ENCODE measurements at regions not wholly inside any gene's neighbourhood (a gene's known extent, or its start where the extent isn't known, plus 50 kb on each side); places are given as distances from the start of the nearest gene placed in this dataset.

DNA sequence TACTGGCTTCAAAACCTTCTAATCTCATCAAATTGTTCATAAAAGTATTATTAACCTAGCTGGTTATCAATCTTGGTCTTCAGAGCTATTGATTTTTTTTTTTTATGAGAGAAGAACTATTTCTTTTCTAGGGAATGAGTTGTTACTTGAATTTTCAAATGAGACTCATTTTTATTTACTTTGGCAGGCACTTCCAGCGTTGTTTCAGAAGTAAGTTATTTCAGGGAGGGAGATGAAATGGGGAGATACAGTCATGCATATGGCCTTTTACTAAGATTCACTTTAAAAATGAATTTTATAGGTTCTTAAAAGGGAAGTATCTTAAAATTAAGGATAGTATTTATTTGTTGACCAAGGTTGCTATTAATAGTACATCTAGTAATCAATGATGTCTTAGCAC, 129.6 kb downstream of the IZUMO3 start:
- Histone ChIP-seq H3K4me3 (no peak overlapping the region), H3K36me3 (no peaks in the 10 kb centered on the region), H3K4me1 (no peaks in the 10 kb centered on the region), H3K9me3 (no peaks in the 10 kb centered on the region), H3K27me3 (no peaks in the 10 kb centered on the region), H3K27ac (replicated peaks in 1 of 4) (no peak overlapping the region)
- intact Hi-C loops (cut with DNase I): no loop called here
- 75% methylated on average over 1 of the region's 1 CpG for WGBS
- no peak for DNase-seq (ENCODE audit: extremely low spot score)
- TF ChIP-seq POLR2AphosphoS5 (IDR thresholded peaks at IDR 0.05) (no peak), POLR2A (IDR thresholded peaks at IDR 0.05; ENCODE audit: low read depth) (no peak), EP300 (IDR thresholded peaks at IDR 0.05) (no peak)
- TF ChIP-seq, protein P1, sequence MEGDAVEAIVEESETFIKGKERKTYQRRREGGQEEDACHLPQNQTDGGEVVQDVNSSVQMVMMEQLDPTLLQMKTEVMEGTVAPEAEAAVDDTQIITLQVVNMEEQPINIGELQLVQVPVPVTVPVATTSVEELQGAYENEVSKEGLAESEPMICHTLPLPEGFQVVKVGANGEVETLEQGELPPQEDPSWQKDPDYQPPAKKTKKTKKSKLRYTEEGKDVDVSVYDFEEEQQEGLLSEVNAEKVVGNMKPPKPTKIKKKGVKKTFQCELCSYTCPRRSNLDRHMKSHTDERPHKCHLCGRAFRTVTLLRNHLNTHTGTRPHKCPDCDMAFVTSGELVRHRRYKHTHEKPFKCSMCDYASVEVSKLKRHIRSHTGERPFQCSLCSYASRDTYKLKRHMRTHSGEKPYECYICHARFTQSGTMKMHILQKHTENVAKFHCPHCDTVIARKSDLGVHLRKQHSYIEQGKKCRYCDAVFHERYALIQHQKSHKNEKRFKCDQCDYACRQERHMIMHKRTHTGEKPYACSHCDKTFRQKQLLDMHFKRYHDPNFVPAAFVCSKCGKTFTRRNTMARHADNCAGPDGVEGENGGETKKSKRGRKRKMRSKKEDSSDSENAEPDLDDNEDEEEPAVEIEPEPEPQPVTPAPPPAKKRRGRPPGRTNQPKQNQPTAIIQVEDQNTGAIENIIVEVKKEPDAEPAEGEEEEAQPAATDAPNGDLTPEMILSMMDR (IDR thresholded peaks at IDR 0.05): no peak

DNA sequence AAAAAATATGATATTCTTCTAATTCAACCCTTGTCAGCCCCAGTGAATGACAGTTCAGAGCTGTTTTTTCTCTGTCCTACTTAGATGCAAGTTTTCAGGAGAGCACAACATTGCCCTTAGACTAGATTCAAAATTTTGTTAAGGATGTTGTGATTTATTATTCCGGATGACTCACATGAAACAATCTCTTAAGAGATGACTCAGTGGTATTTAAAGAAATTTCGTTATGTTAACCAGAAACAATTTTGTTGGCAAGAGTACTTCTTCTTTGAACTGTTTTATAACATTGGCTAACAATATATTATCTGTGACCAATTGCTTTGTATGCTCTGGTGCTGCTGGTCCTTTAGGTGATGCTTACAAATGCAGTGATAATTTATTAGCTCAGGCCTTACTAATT, 132.0 kb downstream of the IZUMO3 start:
- Histone ChIP-seq H3K9me3 (no peaks in the 10 kb centered on the region), H3K4me3 (no peak overlapping the region), H3K36me3 (no peaks in the 10 kb centered on the region), H3K27me3 (no peaks in the 10 kb centered on the region), H3K4me1 (no peaks in the 10 kb centered on the region), H3K27ac (replicated peaks in 1 of 4) (no peak overlapping the region)
- intact Hi-C loops (cut with DNase I): no loop called here
- no peak for TF ChIP-seq EP300 (IDR thresholded peaks at IDR 0.05)
- TF ChIP-seq POLR2A (IDR thresholded peaks at IDR 0.05; ENCODE audit: low read depth): no peak
- TF ChIP-seq POLR2AphosphoS5 (IDR thresholded peaks at IDR 0.05): no peak
- TF ChIP-seq, protein P1 (IDR thresholded peaks at IDR 0.05): no peak
- DNase-seq (ENCODE audit: extremely low spot score): no peak
- WGBS: 50% methylated on average over 2 of the region's 2 CpGs

DNA sequence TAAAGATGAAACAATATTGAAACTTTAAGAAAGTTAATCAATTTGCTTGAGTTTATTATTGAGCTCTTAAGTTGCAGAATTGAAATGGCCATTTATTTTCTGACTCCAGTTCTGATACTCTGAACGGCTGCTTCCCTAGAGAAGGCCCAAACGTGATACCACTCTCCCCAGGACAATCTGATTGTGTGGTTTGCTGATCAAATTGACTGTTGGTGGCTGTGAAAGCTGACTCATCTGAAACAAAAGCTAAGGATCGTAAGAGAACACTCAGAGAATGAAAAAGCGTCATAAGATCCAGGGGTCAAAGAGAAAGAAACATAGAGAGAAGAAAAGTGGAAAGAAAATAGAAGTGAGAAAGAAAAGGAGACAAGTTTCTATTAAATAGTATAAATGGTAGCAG, 147.2 kb downstream of the IZUMO3 start:
- peaks cover 0 to 4% (median 0%) of the 10 kb centered on the region in 4 donors for H3K9me3 ChIP-seq
- no peaks in the 10 kb centered on the region for H3K27me3 ChIP-seq
- H3K4me3 ChIP-seq: no peak overlapping the region
- DNase-seq (ENCODE audit: extremely low spot score): no peak
- no peak overlapping the region for H3K27ac ChIP-seq (replicated peaks in 1 of 4)
- intact Hi-C loops (cut with DNase I): no loop called here
- H3K4me1 ChIP-seq: no peaks in the 10 kb centered on the region
- no peaks in the 10 kb centered on the region for H3K36me3 ChIP-seq
- TF ChIP-seq POLR2A (IDR thresholded peaks at IDR 0.05; ENCODE audit: low read depth): no peak
- no peak for TF ChIP-seq POLR2AphosphoS5 (IDR thresholded peaks at IDR 0.05)
- WGBS: 66% methylated on average over 4 of the region's 4 CpGs

DNA sequence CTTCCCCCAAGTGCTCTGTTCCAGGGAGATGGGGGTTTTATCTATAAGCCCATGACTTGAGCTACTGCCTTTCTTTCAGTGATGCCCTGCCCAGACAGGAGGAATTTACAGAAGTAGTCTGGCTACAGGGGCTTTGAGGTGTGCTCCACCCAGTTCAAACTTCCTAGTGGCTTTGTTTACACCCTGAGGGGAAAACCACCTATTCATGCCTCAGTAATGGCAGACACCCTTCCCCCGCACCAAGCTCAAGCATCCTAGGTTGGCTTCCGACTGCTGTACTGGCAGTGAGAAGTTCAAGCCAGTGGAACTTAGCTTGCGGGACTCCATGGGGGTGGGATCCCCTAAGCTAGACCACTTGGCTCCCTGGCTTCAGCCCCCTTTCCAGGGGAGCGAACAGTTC, 154.6 kb downstream of the IZUMO3 start:
- no peak overlapping the region for H3K27ac ChIP-seq (replicated peaks in 1 of 4)
- H3K4me3 ChIP-seq: no peak overlapping the region
- no peaks in the 10 kb centered on the region for H3K9me3 ChIP-seq
- TF ChIP-seq POLR2A (IDR thresholded peaks at IDR 0.05; ENCODE audit: low read depth) (no peak), POLR2AphosphoS5 (IDR thresholded peaks at IDR 0.05) (no peak), EP300 (IDR thresholded peaks at IDR 0.05) (no peak)
- TF ChIP-seq, protein P1 (IDR thresholded peaks at IDR 0.05): no peak
- H3K4me1 ChIP-seq: no peaks in the 10 kb centered on the region
- DNase-seq (ENCODE audit: extremely low spot score): no peak
- intact Hi-C loops (cut with DNase I): no loop called here
- no peaks in the 10 kb centered on the region for H3K27me3 ChIP-seq
- H3K36me3 ChIP-seq: no peaks in the 10 kb centered on the region
- 93% methylated on average over 4 of the region's 4 CpGs for WGBS

DNA sequence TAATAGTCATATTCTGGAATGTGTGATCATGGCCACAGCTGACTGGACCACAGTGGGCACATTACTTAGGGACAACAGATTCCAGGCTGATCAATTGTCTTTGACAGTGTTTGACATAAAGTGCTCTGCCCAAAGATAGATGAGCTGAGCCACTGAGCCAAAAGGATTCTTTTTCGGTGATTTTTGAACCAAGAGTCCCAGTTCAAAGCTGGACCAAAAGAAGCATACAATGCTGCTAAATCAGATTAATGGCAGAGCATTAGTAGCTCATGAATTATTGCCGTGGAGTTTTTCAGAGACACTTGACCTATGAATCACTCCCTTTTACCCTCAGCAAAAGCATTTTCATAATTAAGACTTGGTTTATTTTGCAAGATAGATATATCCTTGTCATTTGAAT, 160.6 kb downstream of the IZUMO3 start:
- intact Hi-C loops (cut with DNase I): no loop called here
- TF ChIP-seq, protein P1 (IDR thresholded peaks at IDR 0.05): no peak
- TF ChIP-seq EP300 (IDR thresholded peaks at IDR 0.05): no peak
- TF ChIP-seq POLR2A (IDR thresholded peaks at IDR 0.05; ENCODE audit: low read depth): no peak
- no peak for TF ChIP-seq POLR2AphosphoS5 (IDR thresholded peaks at IDR 0.05)
- no peaks in the 10 kb centered on the region for H3K36me3 ChIP-seq
- no peak for DNase-seq (ENCODE audit: extremely low spot score)
- no peaks in the 10 kb centered on the region for H3K27me3 ChIP-seq
- 40% methylated on average over 2 of the region's 2 CpGs for WGBS
- H3K27ac ChIP-seq (replicated peaks in 1 of 4): no peak overlapping the region
- H3K4me1 ChIP-seq: no peaks in the 10 kb centered on the region
- H3K4me3 ChIP-seq: no peak overlapping the region
- no peaks in the 10 kb centered on the region for H3K9me3 ChIP-seq
